ENCODE measurements at regions not wholly inside any gene's neighbourhood (a gene's known extent, or its start where the extent isn't known, plus 50 kb on each side); places are given as distances from the start of the nearest gene placed in this dataset.
"Not testable (repeated sequence)": the region's sequence is repeated elsewhere in the genome, so short reads cannot be mapped to it uniquely, and the experiment has no call there.

DNA sequence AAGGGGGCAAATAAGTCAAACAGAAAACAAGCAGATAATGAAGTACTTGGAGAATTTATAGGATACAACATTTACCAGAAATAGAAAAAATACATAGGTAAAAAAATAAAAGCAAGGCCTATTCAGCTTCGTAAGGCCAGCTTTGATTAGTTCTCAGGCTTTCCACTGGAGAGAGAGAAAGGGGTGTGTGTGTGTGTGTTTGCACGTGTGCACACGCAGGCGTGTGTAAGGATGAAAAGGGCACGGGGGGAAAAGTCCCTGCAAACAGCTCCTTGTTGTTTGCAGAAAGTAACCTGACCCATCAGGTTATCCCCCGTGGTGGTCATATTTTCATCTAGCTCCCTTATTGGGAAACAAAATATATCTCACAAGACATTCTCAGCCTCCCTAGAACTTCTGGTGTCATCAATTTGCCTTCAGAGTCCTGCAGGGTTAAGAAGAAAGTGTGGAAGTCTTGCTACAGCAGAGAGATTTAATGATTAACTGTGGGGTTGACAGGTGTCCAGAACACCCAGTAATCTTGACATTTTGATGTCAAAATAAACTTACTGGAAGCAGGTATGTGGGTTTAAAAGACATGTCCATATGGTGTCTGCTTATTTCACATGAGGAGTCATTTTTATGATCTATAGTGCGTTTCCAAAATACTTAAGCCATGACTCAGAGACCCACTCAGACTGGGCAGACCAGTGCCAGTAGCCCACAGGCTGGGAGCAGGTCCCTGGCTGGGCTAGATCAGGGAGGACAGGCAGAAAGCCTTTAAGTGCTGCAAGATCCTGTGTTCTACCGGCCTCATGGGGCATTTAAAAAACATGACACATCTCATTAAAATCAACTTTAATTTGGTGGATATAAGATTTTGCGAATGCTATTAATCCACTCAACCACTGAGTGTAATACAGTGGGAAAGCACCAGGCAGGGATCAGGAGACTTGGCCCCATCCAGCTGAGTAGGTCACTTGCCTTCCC is 487.6 kb upstream of the CAMK1G start:
- DNase-seq (ENCODE audit: low read depth in 2 of 2, low spot score in 1 of 2) = no peak

GRCh38 chr1:209100460-209100859 is 483.1 kb upstream of the CAMK1G start:
- no peak for DNase-seq (ENCODE audit: low read depth in 2 of 2, low spot score in 1 of 2)

DNA sequence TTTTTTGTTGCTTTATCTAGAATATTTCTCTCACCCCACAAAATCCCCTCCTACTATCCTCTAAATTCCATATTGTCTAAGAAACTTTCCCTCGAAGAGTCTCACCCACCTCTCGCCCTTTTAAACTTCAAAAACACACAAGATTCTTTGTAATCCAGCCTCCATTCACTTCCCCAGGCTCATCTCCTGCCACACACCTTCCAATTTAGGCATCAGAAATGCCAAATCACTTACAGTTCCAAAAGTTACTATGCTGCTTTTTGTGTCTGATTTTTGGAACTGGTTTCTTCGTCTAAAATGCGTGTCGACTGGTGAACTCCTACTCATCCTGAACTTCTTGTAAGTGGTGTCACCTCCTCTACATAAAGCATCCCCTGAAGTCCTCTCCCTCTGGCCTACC is 482.4 kb upstream of the CAMK1G start:
- no peak for DNase-seq (ENCODE audit: low read depth in 2 of 2, low spot score in 1 of 2)

GRCh38 chr1:209102120-209102519 is 481.4 kb upstream of the CAMK1G start:
- DNase-seq (ENCODE audit: low read depth in 2 of 2, low spot score in 1 of 2) = no peak

DNA sequence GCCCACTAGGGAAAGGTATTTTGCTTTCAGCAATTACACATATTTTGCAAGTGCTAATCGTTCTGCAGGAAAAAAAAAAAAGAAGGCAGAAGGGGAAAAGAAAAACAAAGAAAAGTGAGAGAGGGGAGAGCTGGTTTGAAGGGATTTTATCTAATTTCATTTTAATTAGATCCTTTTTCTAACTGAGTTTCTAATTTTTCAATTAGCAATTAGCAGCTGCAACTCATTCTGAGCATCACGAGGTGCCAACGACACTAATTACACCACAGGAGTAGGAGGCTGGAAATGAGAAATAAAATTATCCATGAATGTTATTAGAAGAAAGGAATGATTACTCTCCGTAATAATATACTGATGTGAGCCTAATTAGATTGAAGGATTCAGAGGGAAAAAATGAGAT is 481.0 kb upstream of the CAMK1G start:
- no peak for DNase-seq (ENCODE audit: low read depth in 2 of 2, low spot score in 1 of 2)

- DNase-seq (ENCODE audit: low read depth in 2 of 2, low spot score in 1 of 2) = no peak
These were observed 480.4 kb upstream of the CAMK1G start for GRCh38 chr1:209103092-209103491.

DNA sequence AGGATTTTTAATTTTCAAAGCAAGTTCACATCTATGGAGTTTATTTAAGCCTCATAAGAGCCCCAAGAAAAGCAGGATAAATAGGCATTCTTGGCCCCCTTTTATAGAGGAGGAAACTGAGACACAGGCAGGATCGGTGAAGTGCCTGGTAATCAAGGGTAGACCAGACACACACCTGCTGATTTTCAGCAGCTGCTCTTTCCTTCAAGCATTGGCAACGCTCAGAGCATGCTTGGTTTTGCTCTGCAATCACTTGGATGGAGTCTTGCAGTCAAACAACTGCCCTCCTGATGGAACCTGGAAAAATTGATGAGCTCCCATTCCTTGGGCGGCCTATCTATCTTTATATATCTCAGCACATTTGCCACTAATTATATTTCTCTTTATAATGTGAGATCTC is 478.9 kb upstream of the CAMK1G start:
- no peak for DNase-seq (ENCODE audit: low read depth in 2 of 2, low spot score in 1 of 2)

GRCh38 chr1:209105701-209106100 is 477.8 kb upstream of the CAMK1G start:
- DNase-seq (ENCODE audit: low read depth in 2 of 2, low spot score in 1 of 2) = no peak

GRCh38 chr1:209106237-209106741 is 477.2 kb upstream of the CAMK1G start:
- no peak for DNase-seq (ENCODE audit: low read depth in 2 of 2, low spot score in 1 of 2)

DNA sequence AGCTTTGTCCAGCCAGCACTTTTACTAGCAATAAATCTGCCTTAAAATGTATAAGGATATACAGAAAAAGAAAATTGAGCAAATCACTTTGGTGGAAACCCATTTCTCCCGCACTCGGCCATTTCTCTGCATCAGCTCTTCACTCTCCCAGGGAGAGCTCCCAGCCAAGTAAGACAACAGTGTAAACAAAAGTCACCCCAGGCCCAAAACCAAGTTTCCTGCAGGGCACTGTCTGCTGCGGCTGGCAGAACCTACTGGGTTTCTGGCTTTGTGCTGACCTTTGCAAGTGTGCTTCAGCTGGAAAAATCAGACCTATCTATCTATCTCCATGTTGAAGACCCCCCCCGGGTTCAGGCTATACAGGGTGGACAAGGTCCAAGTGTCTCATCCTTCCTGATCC is 476.7 kb upstream of the CAMK1G start:
- DNase-seq (ENCODE audit: low read depth in 2 of 2, low spot score in 1 of 2) = no peak

- no peak for DNase-seq (ENCODE audit: low read depth in 2 of 2, low spot score in 1 of 2)
These were observed 476.0 kb upstream of the CAMK1G start for GRCh38 chr1:209107535-209107934.

DNA sequence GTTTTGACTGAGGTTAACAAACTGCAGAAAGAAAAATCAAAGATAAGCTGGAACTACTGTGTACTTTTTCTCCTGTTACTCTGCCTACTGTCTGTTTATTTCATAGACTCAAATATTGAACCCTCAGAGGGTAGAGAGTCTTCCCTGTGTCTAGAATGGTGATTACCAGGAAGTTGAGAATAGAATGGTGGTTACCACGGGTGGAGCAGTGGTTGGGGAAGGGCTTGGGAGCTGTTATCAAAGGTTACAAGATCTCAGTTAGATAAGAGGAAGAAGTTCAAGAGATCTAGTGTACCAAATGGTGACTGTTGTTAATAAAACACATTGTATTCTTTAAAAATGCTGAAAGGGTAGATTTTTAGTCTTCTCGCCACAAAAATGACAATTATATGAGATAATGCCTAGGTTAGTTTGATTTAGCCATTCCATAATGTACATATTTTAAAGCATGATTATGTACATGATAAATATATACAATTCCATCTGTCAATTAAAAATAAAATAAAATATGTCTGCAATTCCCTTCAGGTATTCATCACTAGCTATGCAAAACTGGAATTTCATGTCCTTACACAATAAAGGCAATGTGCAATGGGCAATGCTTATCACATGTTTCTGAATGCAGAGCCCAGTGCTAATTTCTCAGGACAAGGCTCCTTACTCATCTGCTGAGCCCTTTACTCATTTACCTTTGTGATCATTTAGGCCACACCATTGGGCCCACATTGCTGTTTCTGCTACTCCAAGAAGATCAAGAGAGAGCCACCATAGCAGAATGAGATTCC is 474.3 kb upstream of the CAMK1G start:
- no peak for DNase-seq (ENCODE audit: low read depth in 2 of 2, low spot score in 1 of 2)

- no peak for DNase-seq (ENCODE audit: low read depth in 2 of 2, low spot score in 1 of 2)
These were observed 470.0 kb upstream of the CAMK1G start for GRCh38 chr1:209113521-209113920.

GRCh38 chr1:209116705-209117104 is 466.8 kb upstream of the CAMK1G start:
- DNase-seq (ENCODE audit: low read depth in 2 of 2, low spot score in 1 of 2) = no peak

DNA sequence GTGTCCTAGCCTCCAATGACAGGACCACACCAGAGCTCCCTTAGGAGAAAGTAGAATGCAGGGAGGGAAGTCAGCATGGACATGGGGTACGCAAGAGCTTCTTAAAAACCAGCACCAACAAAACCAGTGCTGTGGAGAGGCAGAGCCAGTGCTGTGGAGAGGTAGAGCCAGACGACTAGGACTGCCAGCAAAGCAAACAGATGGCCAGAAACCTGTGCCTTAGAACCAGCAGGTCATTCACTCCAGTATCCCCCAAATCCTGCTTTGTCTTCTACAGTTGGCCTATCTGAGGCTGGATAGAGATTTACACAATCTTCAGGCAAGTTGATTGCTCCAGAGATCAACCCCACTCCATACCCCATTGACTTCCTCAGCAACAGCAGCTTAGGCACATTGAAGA is 459.9 kb upstream of the CAMK1G start:
- DNase-seq (ENCODE audit: low read depth in 2 of 2, low spot score in 1 of 2) = no peak

- not testable (repeated sequence) for DNase-seq (ENCODE audit: low read depth in 2 of 2, low spot score in 1 of 2)
These were observed 454.4 kb upstream of the CAMK1G start for GRCh38 chr1:209129091-209129490.

- DNase-seq (ENCODE audit: low read depth in 2 of 2, low spot score in 1 of 2) = no peak
These were observed 452.6 kb upstream of the CAMK1G start for GRCh38 chr1:209130886-209131285.

- no peak for DNase-seq (ENCODE audit: low read depth in 2 of 2, low spot score in 1 of 2)
These were observed 450.6 kb upstream of the CAMK1G start for GRCh38 chr1:209132736-209133467.

DNA sequence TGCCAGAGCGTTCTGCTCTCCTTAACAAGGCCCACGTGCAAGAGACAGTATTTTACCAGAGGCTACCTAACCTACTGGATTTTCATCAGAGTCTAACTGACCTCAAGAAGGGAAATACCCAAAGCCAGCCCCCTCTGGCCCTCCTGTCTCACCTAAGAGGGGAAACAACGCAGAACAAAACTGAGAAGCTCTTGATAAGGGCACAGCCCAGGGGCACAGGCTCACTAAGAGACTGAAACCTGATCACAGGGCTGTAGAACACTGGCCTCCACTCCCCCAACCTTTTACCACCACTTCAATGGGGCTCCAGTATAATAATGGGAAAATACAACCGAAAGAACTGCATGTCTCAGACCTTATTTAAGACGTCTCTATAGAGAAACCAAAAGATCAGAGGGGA is 449.5 kb upstream of the CAMK1G start:
- no peak for DNase-seq (ENCODE audit: low read depth in 2 of 2, low spot score in 1 of 2)

- no peak for DNase-seq (ENCODE audit: low read depth in 2 of 2, low spot score in 1 of 2)
These were observed 439.6 kb upstream of the CAMK1G start for GRCh38 chr1:209143916-209144315.

DNA sequence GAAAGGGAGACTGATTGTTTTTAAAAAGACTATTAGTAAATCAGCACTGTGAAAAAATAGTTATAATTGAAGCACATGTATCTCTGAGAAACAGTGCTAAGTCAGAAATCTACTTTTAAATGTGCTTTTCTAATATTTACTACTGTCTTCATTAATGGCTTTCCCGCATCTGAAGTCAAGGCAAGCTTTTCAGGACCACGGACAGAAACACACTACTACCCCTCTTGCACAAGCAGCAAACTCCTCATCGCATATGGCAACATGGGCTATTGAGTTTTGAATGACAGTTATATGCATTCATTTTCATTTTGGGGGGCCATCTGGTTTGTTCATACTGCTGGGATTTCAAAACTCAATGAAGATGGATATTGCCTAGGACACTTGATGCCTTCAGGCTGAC is 433.4 kb upstream of the CAMK1G start:
- DNase-seq (ENCODE audit: low read depth in 2 of 2, low spot score in 1 of 2) = no peak
